Esophagus squamous epithelium (tissue), 4 donors: ENCODE measurements at regions not wholly inside any gene's neighbourhood (a gene's known extent, or its start where the extent isn't known, plus 50 kb on each side); places are given as distances from the start of the nearest gene placed in this dataset.

Source experiments
- POLR2A ChIP-seq, 4 donors: fragments of 450-650 bp; IDR thresholded peaks; one replicate each; pipeline ENCODE4 v1.6.1; 2017; ENCODE audit warnings: antibody characterized with exemption in 4 of 4, mild to moderate bottlenecking in 4 of 4, moderate library complexity in 3 of 4
- TF ChIP-seq, protein P1 (sequence below), 6 experiments: fragments of 450-650 bp in 4 of 6; fragments of 200-600 bp in 2 of 6; sonication (generic) in 2 of 6; IDR thresholded peaks; one replicate each; pipeline ENCODE4 v1.5.1; 2016 to 2019; ENCODE audit warnings: antibody characterized with exemption in 6 of 6, mild to moderate bottlenecking in 4 of 6, moderate library complexity in 4 of 6

DNA sequence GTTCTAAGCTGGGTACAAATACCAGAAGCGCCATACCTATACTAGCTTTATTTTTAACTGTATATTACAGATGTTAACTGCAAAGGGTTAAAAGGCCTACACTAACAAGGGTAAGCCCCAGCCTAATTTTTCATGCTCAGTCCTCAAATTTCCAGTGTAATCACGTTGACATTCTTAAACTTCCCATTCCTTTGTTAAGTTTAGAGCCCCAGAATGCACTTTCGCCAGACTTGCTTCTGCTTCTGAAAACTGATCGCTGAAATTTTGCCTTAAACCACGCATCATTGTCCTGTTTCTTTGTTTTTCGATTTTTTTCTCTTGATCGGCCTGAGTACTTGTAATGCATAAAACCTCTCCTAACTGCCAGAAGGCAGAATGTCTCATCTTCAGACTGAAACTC is 2141.9 kb upstream of the AGA start:
- TF ChIP-seq POLR2A (IDR thresholded peaks at IDR 0.05), result no peak
- TF ChIP-seq, protein P1, sequence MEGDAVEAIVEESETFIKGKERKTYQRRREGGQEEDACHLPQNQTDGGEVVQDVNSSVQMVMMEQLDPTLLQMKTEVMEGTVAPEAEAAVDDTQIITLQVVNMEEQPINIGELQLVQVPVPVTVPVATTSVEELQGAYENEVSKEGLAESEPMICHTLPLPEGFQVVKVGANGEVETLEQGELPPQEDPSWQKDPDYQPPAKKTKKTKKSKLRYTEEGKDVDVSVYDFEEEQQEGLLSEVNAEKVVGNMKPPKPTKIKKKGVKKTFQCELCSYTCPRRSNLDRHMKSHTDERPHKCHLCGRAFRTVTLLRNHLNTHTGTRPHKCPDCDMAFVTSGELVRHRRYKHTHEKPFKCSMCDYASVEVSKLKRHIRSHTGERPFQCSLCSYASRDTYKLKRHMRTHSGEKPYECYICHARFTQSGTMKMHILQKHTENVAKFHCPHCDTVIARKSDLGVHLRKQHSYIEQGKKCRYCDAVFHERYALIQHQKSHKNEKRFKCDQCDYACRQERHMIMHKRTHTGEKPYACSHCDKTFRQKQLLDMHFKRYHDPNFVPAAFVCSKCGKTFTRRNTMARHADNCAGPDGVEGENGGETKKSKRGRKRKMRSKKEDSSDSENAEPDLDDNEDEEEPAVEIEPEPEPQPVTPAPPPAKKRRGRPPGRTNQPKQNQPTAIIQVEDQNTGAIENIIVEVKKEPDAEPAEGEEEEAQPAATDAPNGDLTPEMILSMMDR (IDR thresholded peaks at IDR 0.05), result no peak
